B cell (primary cell): ENCODE measurements at regions not wholly inside any gene's neighbourhood (a gene's known extent, or its start where the extent isn't known, plus 50 kb on each side); places are given as distances from the start of the nearest gene placed in this dataset.

Experiments used
- ATAC-seq: fragments of 200-7000 bp; cut with Tn5 transposase; one replicate; pipeline ENCODE4 v1.10.0; 2021; ENCODE audit warnings: low read depth, mild to moderate bottlenecking, moderate number of reproducible peaks, moderate library complexity
- CTCF ChIA-PET: fragments of 350-600 bp; sonication (Branson Sonifier 250); formaldehyde crosslinking; loops from one replicate; lab custom pipeline; 2021; ENCODE audit warnings: antibody characterized with exemption, inconsistent platforms; lab: Charles Lee
- POLR2A ChIA-PET: fragments of 350-600 bp; sonication (Branson Sonifier 250); formaldehyde crosslinking; loops from one replicate; lab custom pipeline; 2021; ENCODE audit warnings: antibody characterized with exemption; lab: Charles Lee
- DNase-seq: peaks from one replicate; pipeline ENCODE4 v3.0.0; 2013
- H2AFZ ChIP-seq: 2 replicates; pipeline ENCODE4 v1.6.1; 2012; ENCODE audit warnings: mild to moderate bottlenecking, low read depth, low read length; ENCODE audit not compliant: insufficient read depth, poor library complexity, severe bottlenecking
- H3K27ac ChIP-seq, 2 donors: 1 replicate in 1 of 2; 2 replicates in 1 of 2; pipeline ENCODE4 v1.5.1; 2012 to 2013; ENCODE audit warnings: low read length in 2 of 2, mild to moderate bottlenecking in 2 of 2, moderate library complexity in 1 of 2
- H3K27me3 ChIP-seq, 4 experiments: fragments of 200-600 bp in 1 of 4; sonication (generic) in 1 of 4; replicated peaks in 1 of 4; 1 replicate in 2 of 4; 2 replicates in 2 of 4; pipeline versions ENCODE4 v1.6.1 to v1.7.0; 2013 to 2016; ENCODE audit warnings: low read length in 3 of 4, mild to moderate bottlenecking in 2 of 4, mixed read lengths in 1 of 4, moderate library complexity in 1 of 4; ENCODE audit not compliant: insufficient read depth in 4 of 4, control insufficient read depth in 3 of 4; ENCODE audit errors: control extremely low read depth in 1 of 4
- H3K36me3 ChIP-seq, 2 experiments: replicated peaks in 1 of 2; 1 replicate in 1 of 2; 2 replicates in 1 of 2; pipeline versions ENCODE4 v1.6.1 to v1.7.1; 2013; ENCODE audit warnings: low read length in 1 of 2; ENCODE audit not compliant: insufficient read depth in 2 of 2, control insufficient read depth in 1 of 2; ENCODE audit errors: control extremely low read depth in 1 of 2, extremely low read depth in 1 of 2
- H3K4me1 ChIP-seq, 2 donors: fragments of 200-600 bp in 1 of 2; sonication (generic) in 1 of 2; 1 replicate in 1 of 2; 2 replicates in 1 of 2; pipeline versions ENCODE4 v1.5.1 to v1.6.1; 2013 to 2017; ENCODE audit warnings: low read length in 2 of 2; ENCODE audit not compliant: control insufficient read depth in 2 of 2, insufficient read depth in 2 of 2
- H3K4me2 ChIP-seq: replicated peaks from 2 replicates; pipeline ENCODE3; 2012; ENCODE audit warnings: mild to moderate bottlenecking, low read depth, low read length; ENCODE audit not compliant: poor library complexity, severe bottlenecking
- H3K4me3 ChIP-seq, 5 experiments: fragments of 200-600 bp in 1 of 5; sonication (generic) in 1 of 5; 1 replicate in 3 of 5; 2 replicates in 2 of 5; pipeline versions ENCODE4 v1.5.1 to v1.7.0; 2011 to 2016; ENCODE audit warnings: low read length in 4 of 5, mild to moderate bottlenecking in 4 of 5, low read depth in 2 of 5, control low read depth in 1 of 5, moderate library complexity in 1 of 5; ENCODE audit not compliant: insufficient read depth in 1 of 5; ENCODE audit errors: control extremely low read depth in 1 of 5, extremely low read depth in 1 of 5
- H3K79me2 ChIP-seq: fragments of 200-600 bp; sonication (generic); one replicate; pipeline ENCODE4 v1.6.0; 2016; ENCODE audit warnings: low read length; ENCODE audit not compliant: control insufficient read depth, insufficient read depth
- H3K9ac ChIP-seq: fragments of 200-600 bp; sonication (generic); 2 replicates; pipeline ENCODE4 v1.6.1; 2017; ENCODE audit warnings: mild to moderate bottlenecking, low read length, moderate library complexity
- H3K9me3 ChIP-seq, 3 donors: one replicate each; pipeline versions ENCODE4 v1.6.1 to v1.7.1; 2013; ENCODE audit warnings: low read length in 2 of 3; ENCODE audit not compliant: control insufficient read depth in 2 of 3, insufficient read depth in 1 of 3; ENCODE audit errors: control extremely low read depth in 1 of 3
- H4K20me1 ChIP-seq: 2 replicates; pipeline ENCODE4 v1.6.0; 2012; ENCODE audit warnings: mild to moderate bottlenecking, low read length; ENCODE audit not compliant: insufficient read depth, control insufficient read depth, poor library complexity, severe bottlenecking
- H3K27ac Mint-ChIP-seq: one replicate; pipeline ENCODE4 v1.8.0; 2021; ENCODE audit warnings: mixed read lengths
- H3K27me3 Mint-ChIP-seq: one replicate; pipeline ENCODE4 v1.8.0; 2021; ENCODE audit warnings: mixed read lengths
- H3K4me1 Mint-ChIP-seq: one replicate; pipeline ENCODE4 v1.8.0; 2021; ENCODE audit warnings: mixed read lengths
- H3K4me3 Mint-ChIP-seq: one replicate; pipeline ENCODE4 v1.8.0; 2021; ENCODE audit warnings: mixed read lengths
- H3K9me3 Mint-ChIP-seq: one replicate; pipeline ENCODE4 v1.8.0; 2022; ENCODE audit warnings: mixed read lengths; ENCODE audit not compliant: insufficient read depth
- CTCF ChIP-seq: fragments of 200-600 bp; IDR thresholded peaks from one replicate; pipeline ENCODE4 v1.8.0; 2022; ENCODE audit warnings: antibody characterized with exemption, mild to moderate bottlenecking
- EZH2 ChIP-seq: IDR thresholded peaks from 2 replicates; pipeline ENCODE4 v1.6.1; 2012; ENCODE audit warnings: borderline replicate concordance, low read depth, mild to moderate bottlenecking, moderate library complexity, low read length; ENCODE audit not compliant: insufficient read depth, poor library complexity, severe bottlenecking
- WGBS: methylation state at CpG from one replicate; pipeline ENCODE4 v1.1.5; 2013; ENCODE audit warnings: missing lambda C conversion rate; ENCODE audit not compliant: insufficient coverage; 5-methylcytosine and 5-hydroxymethylcytosine counted together
- intact Hi-C: fragments of 100-400 bp; cut with micrococcal nuclease; formaldehyde crosslinking; loops from one replicate; pipeline ENCODE4 v1.10.0; 2022

DNA sequence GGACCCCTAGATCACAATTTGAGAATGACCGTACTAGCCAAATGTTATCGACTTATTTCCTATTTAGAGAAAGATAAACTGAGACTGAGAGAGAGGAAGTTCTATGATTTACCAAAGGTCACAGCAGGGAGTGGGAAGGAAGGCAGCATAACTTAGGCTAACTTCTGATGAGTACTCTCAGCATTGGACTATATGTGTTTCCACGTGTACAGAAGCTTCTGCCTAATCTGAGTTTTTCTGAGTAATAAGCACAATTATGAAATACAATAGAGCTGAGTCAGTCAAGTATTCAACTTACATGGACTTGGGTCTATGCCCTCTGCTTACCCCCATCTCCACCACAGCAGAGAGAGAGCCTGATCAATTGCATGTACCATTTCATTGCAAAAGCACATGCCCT, 88.1 kb upstream of the HIVEP3 start:
- peaks cover 10% of the 10 kb centered on the region for H3K27me3 Mint-ChIP-seq
- WGBS, result 92% methylated on average over 2 of the region's 3 CpGs
- H3K4me1 ChIP-seq, result no peaks in the 10 kb centered on the region
- no peaks in the 10 kb centered on the region for H3K4me1 Mint-ChIP-seq
- H3K9me3 ChIP-seq, result no peaks in the 10 kb centered on the region
- H3K27ac ChIP-seq, result no peak overlapping the region
- ChIA-PET POLR2A (no interaction called here), CTCF (no interaction called here)
- intact Hi-C loops, result no loop called here
- H3K27ac Mint-ChIP-seq, result no peak overlapping the region
- no peaks in the 10 kb centered on the region for H4K20me1 ChIP-seq
- H3K27me3 ChIP-seq, result no peaks in the 10 kb centered on the region
- H3K36me3 ChIP-seq, result no peaks in the 10 kb centered on the region
- H3K4me2 ChIP-seq, result no peak overlapping the region
- no peak for TF ChIP-seq CTCF
- H2AFZ ChIP-seq, result no peak overlapping the region
- H3K9ac ChIP-seq, result no peak overlapping the region
- ATAC-seq, result no peak
- H3K4me3 Mint-ChIP-seq, result no peak overlapping the region
- H3K4me3 ChIP-seq, result no peak overlapping the region
- DNase-seq, result no peak
- no peaks in the 10 kb centered on the region for H3K79me2 ChIP-seq
- no peaks in the 10 kb centered on the region for H3K9me3 Mint-ChIP-seq

- no peaks in the 10 kb centered on the region for H3K27me3 ChIP-seq
- H3K4me1 Mint-ChIP-seq, result no peaks in the 10 kb centered on the region
- POLR2A ChIA-PET, result no interaction called here
- no peak for TF ChIP-seq EZH2
- TF ChIP-seq CTCF, result no peak
- no peak overlapping the region for H3K4me2 ChIP-seq
- intact Hi-C loops, result no loop called here
- ATAC-seq (no peak), DNase-seq (no peak)
- H3K79me2 ChIP-seq, result no peaks in the 10 kb centered on the region
- H3K27ac ChIP-seq, result no peak overlapping the region
- H3K9me3 ChIP-seq, result no peaks in the 10 kb centered on the region
- H3K9ac ChIP-seq, result no peak overlapping the region
- no peaks in the 10 kb centered on the region for H3K4me1 ChIP-seq
- WGBS, result 67% methylated on average over 1 of the region's 2 CpGs
- H3K4me3 Mint-ChIP-seq, result no peak overlapping the region
- no peaks in the 10 kb centered on the region for H4K20me1 ChIP-seq
- H3K4me3 ChIP-seq, result no peak overlapping the region
- no peaks in the 10 kb centered on the region for H3K36me3 ChIP-seq
- no peak overlapping the region for H3K27ac Mint-ChIP-seq
- H3K27me3 Mint-ChIP-seq, result peaks cover 10% of the 10 kb centered on the region
- CTCF ChIA-PET, result no interaction called here
- no peak overlapping the region for H2AFZ ChIP-seq
- H3K9me3 Mint-ChIP-seq, result no peaks in the 10 kb centered on the region
Observed at GRCh38 chr1:42006093-42006492, 87.4 kb upstream of the HIVEP3 start.
